ENCODE measurements at regions not wholly inside any gene's neighbourhood (a gene's known extent, or its start where the extent isn't known, plus 50 kb on each side); places are given as distances from the start of the nearest gene placed in this dataset.

GRCh38 chr20:50285376-50286173, 94.9 kb downstream of the CEBPB start:
- Histone ChIP-seq H3K79me2 (ENCODE audit: low read length) (no peaks in the 10 kb centered on the region), H3K4me3 (ENCODE audit: low read length) (peak overlapping the region; percentile 78), H3K36me3 (replicated peaks; ENCODE audit: low read depth, low read length) (no peaks in the 10 kb centered on the region), H3K9me3 (ENCODE audit: insufficient read depth, low read length) (no peaks in the 10 kb centered on the region), H4K20me1 (ENCODE audit: insufficient read depth, low read length) (no peaks in the 10 kb centered on the region), H3K27me3 (ENCODE audit: low read depth, low read length) (0 out of 2 replicates have a peak, but pooled peaks cover 5% of the 10 kb centered on the region), H3K4me2 (ENCODE audit: low read length) (peak overlapping the region; percentile 91), H3K27ac (ENCODE audit: low read length) (peak overlapping the region; percentile 64), H3K4me1 (ENCODE audit: low read length) (peaks cover 32% of the 10 kb centered on the region), H2AFZ (ENCODE audit: low read depth, low read length) (peak overlapping the region; percentile 84), H3K9ac (ENCODE audit: low read length) (peak overlapping the region; percentile 56)
- TF ChIP-seq, protein P1, sequence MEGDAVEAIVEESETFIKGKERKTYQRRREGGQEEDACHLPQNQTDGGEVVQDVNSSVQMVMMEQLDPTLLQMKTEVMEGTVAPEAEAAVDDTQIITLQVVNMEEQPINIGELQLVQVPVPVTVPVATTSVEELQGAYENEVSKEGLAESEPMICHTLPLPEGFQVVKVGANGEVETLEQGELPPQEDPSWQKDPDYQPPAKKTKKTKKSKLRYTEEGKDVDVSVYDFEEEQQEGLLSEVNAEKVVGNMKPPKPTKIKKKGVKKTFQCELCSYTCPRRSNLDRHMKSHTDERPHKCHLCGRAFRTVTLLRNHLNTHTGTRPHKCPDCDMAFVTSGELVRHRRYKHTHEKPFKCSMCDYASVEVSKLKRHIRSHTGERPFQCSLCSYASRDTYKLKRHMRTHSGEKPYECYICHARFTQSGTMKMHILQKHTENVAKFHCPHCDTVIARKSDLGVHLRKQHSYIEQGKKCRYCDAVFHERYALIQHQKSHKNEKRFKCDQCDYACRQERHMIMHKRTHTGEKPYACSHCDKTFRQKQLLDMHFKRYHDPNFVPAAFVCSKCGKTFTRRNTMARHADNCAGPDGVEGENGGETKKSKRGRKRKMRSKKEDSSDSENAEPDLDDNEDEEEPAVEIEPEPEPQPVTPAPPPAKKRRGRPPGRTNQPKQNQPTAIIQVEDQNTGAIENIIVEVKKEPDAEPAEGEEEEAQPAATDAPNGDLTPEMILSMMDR (IDR thresholded peaks at IDR 0.05; ENCODE audit: low read depth, low read length), result no peak

- Histone ChIP-seq H3K79me2 (ENCODE audit: low read length) (no peaks in the 10 kb centered on the region), H3K4me3 (ENCODE audit: low read length) (peak overlapping the region; percentile 78), H4K20me1 (ENCODE audit: insufficient read depth, low read length) (no peaks in the 10 kb centered on the region), H3K9me3 (ENCODE audit: insufficient read depth, low read length) (no peaks in the 10 kb centered on the region), H3K4me2 (ENCODE audit: low read length) (peak overlapping the region; percentile 91), H3K9ac (ENCODE audit: low read length) (peak overlapping the region; percentile 56), H2AFZ (ENCODE audit: low read depth, low read length) (peak overlapping the region; percentile 84), H3K4me1 (ENCODE audit: low read length) (peaks cover 32% of the 10 kb centered on the region), H3K27me3 (ENCODE audit: low read depth, low read length) (0 out of 2 replicates have a peak, but pooled peaks cover 5% of the 10 kb centered on the region), H3K27ac (ENCODE audit: low read length) (peak overlapping the region; percentile 64), H3K36me3 (replicated peaks; ENCODE audit: low read depth, low read length) (no peaks in the 10 kb centered on the region)
- TF ChIP-seq EZH2phosphoT487 (IDR thresholded peaks at IDR 0.05; ENCODE audit: low read depth), result no peak
- TF ChIP-seq, protein P1 (IDR thresholded peaks at IDR 0.05; ENCODE audit: low read depth, low read length), result no peak
Measured at GRCh38 chr20:50286174-50286511, 95.5 kb downstream of the CEBPB start.

DNA sequence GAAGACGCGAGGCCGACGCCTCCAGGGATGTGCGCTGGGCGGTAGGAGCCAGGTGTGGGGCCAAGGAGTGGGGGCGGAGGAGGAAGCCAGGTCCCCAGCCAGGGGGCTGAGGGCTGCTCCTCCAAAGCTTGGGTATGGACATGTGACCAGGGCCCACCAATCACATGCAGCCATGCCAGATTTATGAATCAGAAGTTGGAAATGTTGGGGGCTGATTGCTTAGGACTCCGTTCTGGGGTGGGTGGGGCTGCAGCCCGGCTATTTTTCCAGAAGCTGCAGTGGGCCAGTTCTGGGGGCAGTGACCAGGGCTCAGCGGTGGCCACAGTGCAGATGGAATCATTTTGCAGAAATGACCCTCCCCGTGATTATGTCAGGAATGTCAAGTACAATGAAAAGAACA, 96.0 kb downstream of the CEBPB start:
- H3K27ac ChIP-seq (ENCODE audit: low read length), result peak overlapping the region; percentile 64
- TF ChIP-seq EZH2phosphoT487 (IDR thresholded peaks at IDR 0.05; ENCODE audit: low read depth), result no peak
- TF ChIP-seq, protein P1 (IDR thresholded peaks at IDR 0.05; ENCODE audit: low read depth, low read length), result no peak
- H3K9ac ChIP-seq (ENCODE audit: low read length), result peak overlapping the region; percentile 56
- peak overlapping the region; percentile 78 for H3K4me3 ChIP-seq (ENCODE audit: low read length)
- H3K27me3 ChIP-seq (ENCODE audit: low read depth, low read length), result peaks cover 5% of the 10 kb centered on the region; the same call in 1 of the 2 replicates
- no peaks in the 10 kb centered on the region for H4K20me1 ChIP-seq (ENCODE audit: insufficient read depth, low read length)
- H3K4me2 ChIP-seq (ENCODE audit: low read length), result peak overlapping the region; percentile 91
- no peaks in the 10 kb centered on the region for H3K36me3 ChIP-seq (replicated peaks; ENCODE audit: low read depth, low read length)
- H3K79me2 ChIP-seq (ENCODE audit: low read length), result no peaks in the 10 kb centered on the region
- peaks cover 32% of the 10 kb centered on the region for H3K4me1 ChIP-seq (ENCODE audit: low read length)
- H3K9me3 ChIP-seq (ENCODE audit: insufficient read depth, low read length), result no peaks in the 10 kb centered on the region
- H2AFZ ChIP-seq (ENCODE audit: low read depth, low read length), result peak overlapping the region; percentile 84

- no peaks in the 10 kb centered on the region for H4K20me1 ChIP-seq (ENCODE audit: insufficient read depth, low read length)
- no peaks in the 10 kb centered on the region for H3K36me3 ChIP-seq (replicated peaks; ENCODE audit: low read depth, low read length)
- no peak overlapping the region for H3K9ac ChIP-seq (ENCODE audit: low read length)
- H3K4me1 ChIP-seq (ENCODE audit: low read length), result peaks cover 32% of the 10 kb centered on the region
- H3K9me3 ChIP-seq (ENCODE audit: insufficient read depth, low read length), result no peaks in the 10 kb centered on the region
- no peak overlapping the region for H2AFZ ChIP-seq (ENCODE audit: low read depth, low read length)
- no peak overlapping the region for H3K4me2 ChIP-seq (ENCODE audit: low read length)
- no peaks in the 10 kb centered on the region for H3K79me2 ChIP-seq (ENCODE audit: low read length)
- no peak overlapping the region for H3K27ac ChIP-seq (ENCODE audit: low read length)
- H3K4me3 ChIP-seq (ENCODE audit: low read length), result no peak overlapping the region
- TF ChIP-seq EZH2phosphoT487 (IDR thresholded peaks at IDR 0.05; ENCODE audit: low read depth), result no peak
- TF ChIP-seq, protein P1 (IDR thresholded peaks at IDR 0.05; ENCODE audit: low read depth, low read length), result no peak
- H3K27me3 ChIP-seq (ENCODE audit: low read depth, low read length), result peaks cover 5% of the 10 kb centered on the region; the same call in 1 of the 2 replicates
Measured at GRCh38 chr20:50287512-50287911, 96.9 kb downstream of the CEBPB start.
